ENCODE measurements at regions not wholly inside any gene's neighbourhood (a gene's known extent, or its start where the extent isn't known, plus 50 kb on each side); places are given as distances from the start of the nearest gene placed in this dataset.

- DNase-seq, result no peak
Observed at GRCh38 chr9:134590240-134591081, 51.1 kb upstream of the COL5A1 start.

- DNase-seq, result no peak
Observed at GRCh38 chr9:134591082-134591571, 50.5 kb upstream of the COL5A1 start.

DNA sequence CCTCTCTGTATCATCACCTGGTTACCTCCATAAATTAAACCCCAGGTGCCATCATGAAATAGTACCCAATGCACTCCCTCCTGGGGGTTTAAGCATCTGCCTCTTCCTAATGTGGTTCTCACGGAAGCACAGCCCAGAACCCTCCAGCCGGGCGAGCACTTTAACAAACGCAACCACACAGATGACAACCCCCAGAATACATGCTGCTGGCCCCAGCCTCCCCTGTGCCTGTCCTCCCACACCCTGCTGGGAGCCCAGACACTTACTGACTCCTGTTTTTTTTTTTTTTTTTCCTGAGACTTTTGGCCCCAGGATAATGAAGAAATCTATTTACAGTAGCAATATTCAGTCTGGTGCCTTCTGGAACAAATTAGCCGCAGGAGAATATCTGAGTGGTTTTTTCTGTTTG, 50.0 kb upstream of the COL5A1 start:
- no peak for DNase-seq
